Parathyroid adenoma (tissue), 2 donors: ENCODE measurements at regions not wholly inside any gene's neighbourhood (a gene's known extent, or its start where the extent isn't known, plus 50 kb on each side); places are given as distances from the start of the nearest gene placed in this dataset.

Experiments
- H2AFZ ChIP-seq: fragments of 300-600 bp; sonication (generic); one replicate; pipeline ENCODE4 v1.7.0; 2017; ENCODE audit warnings: antibody characterized with exemption, mild to moderate bottlenecking
- H3K27ac ChIP-seq: fragments of 300-600 bp; sonication (generic); one replicate; pipeline ENCODE4 v1.7.0; 2017
- H3K27me3 ChIP-seq: fragments of 300-600 bp; sonication (generic); one replicate; pipeline ENCODE4 v1.7.0; 2017; ENCODE audit warnings: low read length; ENCODE audit not compliant: control insufficient read depth, insufficient read depth
- H3K36me3 ChIP-seq: fragments of 300-600 bp; sonication (generic); one replicate; pipeline ENCODE4 v1.7.0; 2017; ENCODE audit warnings: low read length; ENCODE audit not compliant: control insufficient read depth, insufficient read depth
- H3K4me1 ChIP-seq: fragments of 300-600 bp; sonication (generic); one replicate; pipeline ENCODE4 v1.7.0; 2017; ENCODE audit warnings: control low read depth
- H3K4me2 ChIP-seq: fragments of 300-600 bp; sonication (generic); one replicate; pipeline ENCODE4 v1.7.0; 2017; ENCODE audit warnings: low read length
- H3K4me3 ChIP-seq: fragments of 300-600 bp; sonication (generic); one replicate; pipeline ENCODE4 v1.7.0; 2017; ENCODE audit warnings: low read depth, low read length
- H3K79me2 ChIP-seq: fragments of 300-600 bp; sonication (generic); one replicate; pipeline ENCODE4 v1.7.0; 2017; ENCODE audit warnings: control low read depth
- H3K9ac ChIP-seq: fragments of 300-600 bp; sonication (generic); one replicate; pipeline ENCODE4 v1.7.0; 2017; ENCODE audit warnings: mild to moderate bottlenecking
- H3K9me3 ChIP-seq: fragments of 300-600 bp; sonication (generic); one replicate; pipeline ENCODE4 v1.7.0; 2017; ENCODE audit warnings: low read length; ENCODE audit not compliant: control insufficient read depth
- TF ChIP-seq, protein P1 (sequence below): fragments of 300-600 bp; sonication (generic); IDR thresholded peaks from one replicate; pipeline ENCODE4 v1.7.0; 2017; ENCODE audit warnings: antibody characterized with exemption, mild to moderate bottlenecking
- donor health status: primary hyperparathyroidism.

DNA sequence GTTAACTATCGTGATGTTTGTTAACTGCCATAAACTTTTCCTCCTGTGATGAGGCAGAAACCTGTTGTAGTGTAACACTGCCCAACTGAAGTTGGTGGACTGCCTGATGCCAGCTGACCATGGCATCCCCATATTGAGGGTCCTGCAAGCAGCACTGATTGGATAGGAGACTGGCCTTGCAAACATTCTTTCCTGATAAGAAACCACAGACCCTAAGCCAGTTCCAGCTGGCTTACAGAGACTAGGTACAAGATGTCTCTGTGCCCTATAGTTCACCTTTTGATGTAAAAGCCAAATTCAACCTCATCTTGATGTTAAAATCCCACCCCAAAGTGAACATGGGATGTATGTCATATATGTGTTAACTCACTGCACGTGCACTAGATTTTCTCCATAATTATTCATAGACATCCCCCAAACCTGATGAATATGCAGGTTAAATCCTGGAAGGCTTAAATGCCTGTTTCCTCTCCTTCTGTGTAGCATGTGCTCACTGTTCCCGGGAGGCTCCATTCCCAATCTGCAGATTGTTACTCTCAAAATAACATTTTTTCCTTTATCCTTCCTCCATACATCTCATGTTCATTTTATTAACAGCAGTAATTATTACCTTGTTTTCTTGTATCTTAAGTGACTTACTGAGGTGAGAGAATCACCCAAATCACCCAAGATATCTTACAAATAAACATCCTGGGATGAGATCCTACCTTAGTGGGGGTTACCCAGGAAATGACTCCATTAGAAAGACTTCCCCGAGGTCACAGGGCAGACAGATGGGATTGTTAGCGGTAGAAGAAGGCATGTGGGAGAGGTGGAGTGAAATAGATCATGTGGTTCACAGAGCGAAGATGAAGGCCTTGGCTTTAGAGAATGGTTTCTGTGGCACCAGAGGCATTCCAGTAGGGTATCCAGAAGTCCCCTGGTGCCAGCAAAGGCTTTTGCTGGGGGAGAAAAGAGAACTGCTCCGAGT lies 566.7 kb downstream of the CCDC171 start:
- no peak overlapping the region for H3K9ac ChIP-seq
- no peaks in the 10 kb centered on the region for H3K4me1 ChIP-seq
- H3K4me2 ChIP-seq, result no peak overlapping the region
- TF ChIP-seq, protein P1, sequence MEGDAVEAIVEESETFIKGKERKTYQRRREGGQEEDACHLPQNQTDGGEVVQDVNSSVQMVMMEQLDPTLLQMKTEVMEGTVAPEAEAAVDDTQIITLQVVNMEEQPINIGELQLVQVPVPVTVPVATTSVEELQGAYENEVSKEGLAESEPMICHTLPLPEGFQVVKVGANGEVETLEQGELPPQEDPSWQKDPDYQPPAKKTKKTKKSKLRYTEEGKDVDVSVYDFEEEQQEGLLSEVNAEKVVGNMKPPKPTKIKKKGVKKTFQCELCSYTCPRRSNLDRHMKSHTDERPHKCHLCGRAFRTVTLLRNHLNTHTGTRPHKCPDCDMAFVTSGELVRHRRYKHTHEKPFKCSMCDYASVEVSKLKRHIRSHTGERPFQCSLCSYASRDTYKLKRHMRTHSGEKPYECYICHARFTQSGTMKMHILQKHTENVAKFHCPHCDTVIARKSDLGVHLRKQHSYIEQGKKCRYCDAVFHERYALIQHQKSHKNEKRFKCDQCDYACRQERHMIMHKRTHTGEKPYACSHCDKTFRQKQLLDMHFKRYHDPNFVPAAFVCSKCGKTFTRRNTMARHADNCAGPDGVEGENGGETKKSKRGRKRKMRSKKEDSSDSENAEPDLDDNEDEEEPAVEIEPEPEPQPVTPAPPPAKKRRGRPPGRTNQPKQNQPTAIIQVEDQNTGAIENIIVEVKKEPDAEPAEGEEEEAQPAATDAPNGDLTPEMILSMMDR, result no peak
- no peak overlapping the region for H3K27ac ChIP-seq
- no peak overlapping the region for H2AFZ ChIP-seq
- H3K4me3 ChIP-seq, result no peak overlapping the region
- no peaks in the 10 kb centered on the region for H3K27me3 ChIP-seq
- H3K9me3 ChIP-seq, result no peaks in the 10 kb centered on the region
- no peaks in the 10 kb centered on the region for H3K79me2 ChIP-seq
- H3K36me3 ChIP-seq, result no peaks in the 10 kb centered on the region

DNA sequence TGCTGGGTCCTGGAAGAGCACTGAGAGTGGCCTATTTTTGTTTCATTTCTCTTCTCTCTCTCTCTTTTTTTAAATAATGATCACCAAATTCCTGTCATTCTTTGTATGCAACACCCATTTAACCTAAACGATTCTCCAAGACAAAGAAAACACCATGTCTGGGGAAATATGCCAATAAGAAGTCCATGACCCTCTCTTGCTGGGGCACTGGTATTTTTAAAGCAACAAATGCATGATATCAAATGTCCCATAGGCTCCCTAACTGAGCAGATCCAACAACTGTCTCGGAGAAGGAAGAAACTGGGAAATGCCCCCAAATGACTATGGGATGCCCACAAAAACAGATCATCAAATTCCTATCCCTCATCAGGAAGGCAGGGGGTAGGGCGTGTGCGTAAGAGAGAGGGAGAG lies 567.4 kb downstream of the CCDC171 start:
- no peaks in the 10 kb centered on the region for H3K4me1 ChIP-seq
- no peak overlapping the region for H3K27ac ChIP-seq
- H3K4me3 ChIP-seq, result no peak overlapping the region
- no peak overlapping the region for H3K4me2 ChIP-seq
- no peak overlapping the region for H2AFZ ChIP-seq
- H3K79me2 ChIP-seq, result no peaks in the 10 kb centered on the region
- no peaks in the 10 kb centered on the region for H3K36me3 ChIP-seq
- TF ChIP-seq, protein P1, result no peak
- no peaks in the 10 kb centered on the region for H3K9me3 ChIP-seq
- H3K27me3 ChIP-seq, result no peaks in the 10 kb centered on the region
- H3K9ac ChIP-seq, result no peak overlapping the region

DNA sequence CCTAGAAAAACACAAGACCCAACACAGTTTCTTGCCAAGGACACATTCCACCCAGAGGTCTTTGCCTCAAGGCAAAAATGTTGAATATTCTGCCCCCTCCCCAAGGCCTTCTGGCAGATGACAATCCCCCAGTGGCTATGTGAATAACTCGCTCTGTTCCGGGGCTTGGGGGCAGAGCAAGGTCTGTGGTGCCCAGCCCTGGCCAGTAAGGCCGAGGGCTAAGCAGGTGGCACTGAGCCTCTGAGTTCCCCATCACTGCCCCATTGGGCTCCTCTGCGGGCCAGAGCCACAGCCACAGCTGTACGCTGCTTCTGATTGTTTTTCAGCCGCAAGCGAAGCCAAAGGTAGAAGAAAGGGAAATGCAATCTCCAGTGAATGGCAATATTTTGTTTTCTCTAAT lies 567.9 kb downstream of the CCDC171 start:
- no peaks in the 10 kb centered on the region for H3K36me3 ChIP-seq
- no peak overlapping the region for H3K9ac ChIP-seq
- no peaks in the 10 kb centered on the region for H3K9me3 ChIP-seq
- H3K79me2 ChIP-seq, result no peaks in the 10 kb centered on the region
- no peaks in the 10 kb centered on the region for H3K4me1 ChIP-seq
- H3K27ac ChIP-seq, result no peak overlapping the region
- H3K4me3 ChIP-seq, result no peak overlapping the region
- H3K27me3 ChIP-seq, result no peaks in the 10 kb centered on the region
- H3K4me2 ChIP-seq, result no peak overlapping the region
- no peak overlapping the region for H2AFZ ChIP-seq
- TF ChIP-seq, protein P1, result no peak

GRCh38 chr9:16121168-16121567 lies 568.3 kb downstream of the CCDC171 start:
- H2AFZ ChIP-seq, result no peak overlapping the region

More at GRCh38 chr9:16121168-16121567, 568.3 kb downstream of the CCDC171 start:
- Histone ChIP-seq H3K4me3 (no peak overlapping the region), H3K4me1 (no peaks in the 10 kb centered on the region), H3K27me3 (no peaks in the 10 kb centered on the region), H3K79me2 (no peaks in the 10 kb centered on the region), H3K4me2 (no peak overlapping the region), H3K27ac (no peak overlapping the region), H3K36me3 (no peaks in the 10 kb centered on the region), H3K9ac (no peak overlapping the region), H3K9me3 (no peaks in the 10 kb centered on the region)
- TF ChIP-seq, protein P1, result no peak
